ENCODE measurements at regions not wholly inside any gene's neighbourhood (a gene's known extent, or its start where the extent isn't known, plus 50 kb on each side); places are given as distances from the start of the nearest gene placed in this dataset.
A peak's percentile ranks its signal among the peaks of the same experiment; 100 is the strongest.
"Not testable (repeated sequence)": the region's sequence is repeated elsewhere in the genome, so short reads cannot be mapped to it uniquely, and the experiment has no call there.

DNA sequence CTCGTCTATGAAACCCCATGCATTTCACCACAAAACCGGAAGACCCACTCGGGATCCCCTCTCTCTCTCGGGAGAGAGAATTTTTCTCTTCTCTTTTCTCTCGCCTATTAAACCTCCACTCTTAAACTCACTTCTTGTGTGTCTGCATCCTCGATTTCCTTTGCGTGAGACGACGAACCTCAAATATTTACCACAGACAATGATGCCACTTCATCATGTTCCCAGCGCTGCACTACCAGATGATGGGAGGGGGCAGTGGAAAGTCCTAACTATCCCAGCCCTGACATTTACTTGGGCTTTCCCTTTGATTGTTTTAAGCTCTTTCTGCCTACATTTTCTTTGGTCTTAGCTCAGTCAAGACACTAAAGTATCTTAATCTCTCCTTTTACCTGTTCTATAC lies 906.7 kb downstream of the GRID1 start:
- no peak for DNase-seq (ENCODE audit: low read depth)

DNA sequence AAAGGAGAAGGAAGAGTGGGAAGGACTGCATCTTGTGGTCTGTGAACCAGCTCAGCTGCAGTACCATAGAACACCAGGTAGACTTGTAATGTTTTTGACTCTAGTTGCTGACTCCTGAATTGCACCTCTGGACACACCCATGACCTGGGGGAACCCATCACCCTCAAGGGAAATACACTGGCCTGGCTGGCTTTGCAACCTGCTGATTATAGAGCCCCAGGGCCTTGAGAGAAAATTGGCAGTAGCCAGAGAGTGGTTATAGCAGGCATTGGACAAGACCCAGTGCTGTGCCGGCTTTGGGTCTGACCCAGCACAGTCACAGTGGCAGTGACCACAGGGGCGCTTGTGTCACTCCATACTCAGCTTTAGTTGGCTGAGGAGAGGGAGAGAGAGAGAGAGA lies 902.3 kb downstream of the GRID1 start:
- no peak for DNase-seq (ENCODE audit: low read depth)

DNA sequence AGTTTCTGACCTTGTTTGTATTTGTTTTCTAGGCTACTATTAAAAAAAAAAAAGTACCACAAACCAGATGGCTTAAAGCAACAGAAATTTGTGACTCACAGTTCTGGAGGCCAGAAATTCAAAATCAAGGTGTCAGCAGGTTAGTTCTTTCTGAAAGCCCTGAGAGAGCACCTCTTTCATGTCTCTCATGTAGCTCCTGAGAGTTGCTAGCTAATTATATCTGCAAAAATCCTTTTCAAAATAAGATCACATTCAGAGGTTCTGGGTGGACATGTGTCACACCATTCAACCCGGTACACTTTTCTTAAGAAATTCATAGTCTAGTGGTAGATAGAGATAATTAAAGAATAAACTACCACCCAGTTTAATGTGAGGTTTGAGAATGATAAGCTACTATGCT lies 888.6 kb downstream of the GRID1 start:
- DNase-seq (ENCODE audit: low read depth): no peak

DNA sequence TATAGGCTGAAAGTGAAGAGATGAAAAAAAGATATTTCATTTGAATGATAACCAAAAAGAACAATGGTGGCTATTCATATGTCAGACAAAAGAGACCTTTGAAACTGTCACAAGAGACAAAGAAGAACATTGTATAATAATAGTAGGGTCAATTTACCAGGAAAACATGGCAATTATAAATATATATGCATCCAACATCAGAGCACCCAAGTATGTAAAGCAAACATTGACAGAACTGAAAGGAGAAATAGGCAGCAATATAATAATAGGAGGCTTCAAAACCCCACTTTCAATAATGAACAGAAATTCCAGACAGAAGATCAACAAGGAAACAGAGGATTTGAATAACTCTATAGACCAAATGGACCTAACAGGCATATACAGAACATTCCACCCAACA lies 876.2 kb downstream of the GRID1 start:
- DNase-seq (ENCODE audit: low read depth): no peak

DNA sequence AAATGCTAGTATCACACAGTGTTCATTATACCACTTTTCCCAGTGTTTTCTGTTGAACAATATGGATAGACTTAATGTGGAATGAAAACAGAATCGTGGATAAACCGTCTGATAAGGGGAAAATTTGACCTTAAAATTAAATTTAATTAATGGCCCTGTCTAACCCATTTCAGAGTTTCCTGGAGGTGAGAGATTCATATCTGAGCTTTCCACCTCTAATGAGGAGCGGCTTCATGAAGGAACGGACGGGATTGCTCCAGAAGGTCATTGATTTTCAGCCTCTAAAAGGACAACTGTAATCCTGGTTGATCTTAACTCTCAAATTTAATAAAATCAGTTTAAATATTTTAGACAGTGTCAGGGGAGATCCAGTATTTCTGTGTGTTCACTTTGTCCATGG lies 874.9 kb downstream of the GRID1 start:
- DNase-seq (ENCODE audit: low read depth): no peak

DNA sequence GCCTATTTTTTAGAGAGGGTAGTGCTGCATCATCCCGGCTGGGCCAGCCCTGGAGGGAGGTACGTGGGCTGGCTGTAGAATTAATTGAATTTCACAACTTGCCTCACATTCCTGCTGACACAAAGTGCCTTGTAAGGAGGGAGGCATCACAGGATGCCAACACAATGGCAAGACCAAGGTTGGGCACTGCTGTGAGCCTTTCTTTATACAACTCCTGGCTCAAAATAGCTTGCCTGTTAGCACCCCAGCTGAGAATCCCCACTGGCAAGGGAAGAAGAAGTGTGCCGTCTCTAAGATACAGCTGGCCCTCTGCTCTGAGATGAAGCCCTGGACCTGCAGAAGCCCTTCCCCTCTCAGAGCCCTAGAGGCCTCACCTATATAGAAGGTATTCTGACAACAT lies 873.9 kb downstream of the GRID1 start:
- DNase-seq (ENCODE audit: low read depth): no peak

DNA sequence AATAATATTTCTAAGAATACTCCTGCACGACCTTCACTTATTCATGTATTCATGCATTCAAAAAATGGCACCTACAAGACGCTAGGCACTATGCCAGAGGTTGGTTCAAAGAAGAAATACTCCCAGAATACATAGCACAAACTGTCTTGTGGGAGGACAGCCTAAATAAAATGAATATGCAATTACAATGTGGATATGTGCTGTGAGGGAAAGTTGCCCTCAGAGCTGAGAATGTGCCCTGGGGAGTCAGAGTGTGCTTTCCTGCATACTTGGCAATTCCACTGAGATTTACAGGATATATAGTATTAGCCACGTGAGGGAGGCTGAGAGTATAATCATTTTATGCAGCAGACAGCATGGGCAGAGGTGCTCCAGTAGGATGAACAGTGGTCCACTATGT lies 872.9 kb downstream of the GRID1 start:
- DNase-seq (ENCODE audit: low read depth): no peak

DNA sequence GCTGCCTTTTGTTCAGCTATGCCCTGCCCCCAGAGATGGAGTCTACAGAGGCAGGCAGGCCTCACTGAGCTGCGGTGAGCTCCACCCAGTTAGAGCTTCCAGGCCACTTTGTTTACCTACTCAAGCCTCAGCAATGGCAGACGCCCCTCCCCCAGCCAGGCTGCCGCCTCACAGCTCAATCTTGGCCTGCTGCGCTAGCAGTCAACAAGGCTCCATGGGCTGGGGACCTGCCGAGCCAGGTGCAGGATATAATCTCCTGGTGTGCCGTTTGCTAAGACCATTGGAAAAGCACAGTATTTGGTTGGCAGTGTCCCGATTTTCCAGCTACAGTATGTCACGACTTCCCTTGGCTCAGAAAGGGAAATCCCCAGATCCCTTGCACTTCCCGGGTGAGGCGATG lies 862.0 kb downstream of the GRID1 start:
- not testable (repeated sequence) for DNase-seq (ENCODE audit: low read depth)

DNA sequence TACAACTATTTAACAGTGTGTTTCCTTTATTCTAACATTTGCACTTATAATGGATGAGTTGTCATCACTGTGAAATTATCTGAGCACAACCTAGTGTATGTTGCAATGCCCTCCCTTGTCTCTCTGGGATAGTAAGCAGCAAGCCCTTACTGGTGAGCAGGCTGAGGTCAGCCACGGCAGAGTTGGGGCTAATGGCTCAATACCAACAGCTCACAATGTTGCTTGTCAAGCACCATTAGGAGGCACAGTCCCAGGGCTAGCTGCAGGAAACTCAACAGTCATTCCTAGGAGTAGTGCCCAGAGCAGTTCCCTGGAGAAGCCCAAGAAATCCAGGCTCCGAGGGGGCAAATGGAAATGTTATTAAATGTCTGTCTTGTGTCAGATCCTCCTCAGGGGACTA lies 858.4 kb downstream of the GRID1 start:
- DNase-seq (ENCODE audit: low read depth): no peak

DNA sequence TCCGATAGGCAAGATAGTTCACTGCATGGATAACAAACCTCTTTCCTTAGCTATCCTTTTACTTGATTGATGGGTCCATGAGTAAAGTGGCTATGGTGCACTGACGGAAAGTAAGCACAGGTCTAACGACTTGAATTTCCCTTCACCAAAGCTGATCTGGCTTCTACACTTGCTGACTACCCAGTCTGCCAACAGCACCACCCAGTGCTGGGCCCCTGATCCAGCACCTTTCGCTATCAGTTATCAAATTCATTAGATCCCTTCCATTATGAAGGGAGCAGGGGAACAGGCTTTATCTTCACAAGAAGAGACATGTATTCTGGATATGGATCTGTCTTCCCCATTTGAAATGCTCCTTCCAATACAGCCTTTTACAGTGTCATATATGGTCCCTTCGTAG lies 855.9 kb downstream of the GRID1 start:
- DNase-seq (ENCODE audit: low read depth): no peak

DNA sequence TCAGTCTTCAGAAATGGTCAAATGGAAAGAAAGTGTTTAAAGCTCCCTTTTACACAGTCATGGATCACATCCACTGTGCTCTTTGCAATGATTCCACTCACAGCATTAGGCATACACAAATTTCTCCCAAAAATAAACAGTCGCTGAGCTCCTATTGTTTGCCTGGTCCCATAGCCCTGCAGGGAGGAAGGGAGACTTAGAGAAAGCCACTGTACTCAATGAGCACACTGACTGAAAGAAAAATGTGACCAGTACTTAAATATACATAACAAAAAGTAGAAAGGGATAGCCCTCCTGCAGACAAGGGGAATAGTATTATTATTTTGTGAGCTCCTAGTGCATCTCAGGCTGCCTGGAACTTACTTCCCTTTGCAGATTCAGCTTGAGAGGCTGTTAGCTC lies 853.2 kb downstream of the GRID1 start:
- no peak for DNase-seq (ENCODE audit: low read depth)

DNA sequence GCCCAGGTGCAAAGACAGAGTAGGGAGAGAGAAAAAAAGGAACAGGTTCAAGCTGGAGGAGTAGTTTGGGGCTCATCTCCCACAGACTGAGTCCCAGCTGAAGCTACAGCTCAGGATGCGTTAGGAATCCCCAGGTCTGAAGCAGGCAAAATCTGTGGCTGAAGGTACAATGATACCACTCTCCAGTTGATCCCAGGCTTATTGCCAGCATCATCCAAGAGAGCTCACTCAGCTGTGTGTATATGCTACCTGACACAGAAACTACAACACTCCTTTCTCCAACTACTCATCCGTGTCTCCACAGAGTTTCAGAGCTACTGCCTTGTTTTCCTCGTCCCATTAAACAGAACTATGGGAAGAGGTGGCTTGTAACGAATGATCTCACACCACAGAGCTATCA lies 851.3 kb downstream of the GRID1 start:
- no peak for DNase-seq (ENCODE audit: low read depth)

DNA sequence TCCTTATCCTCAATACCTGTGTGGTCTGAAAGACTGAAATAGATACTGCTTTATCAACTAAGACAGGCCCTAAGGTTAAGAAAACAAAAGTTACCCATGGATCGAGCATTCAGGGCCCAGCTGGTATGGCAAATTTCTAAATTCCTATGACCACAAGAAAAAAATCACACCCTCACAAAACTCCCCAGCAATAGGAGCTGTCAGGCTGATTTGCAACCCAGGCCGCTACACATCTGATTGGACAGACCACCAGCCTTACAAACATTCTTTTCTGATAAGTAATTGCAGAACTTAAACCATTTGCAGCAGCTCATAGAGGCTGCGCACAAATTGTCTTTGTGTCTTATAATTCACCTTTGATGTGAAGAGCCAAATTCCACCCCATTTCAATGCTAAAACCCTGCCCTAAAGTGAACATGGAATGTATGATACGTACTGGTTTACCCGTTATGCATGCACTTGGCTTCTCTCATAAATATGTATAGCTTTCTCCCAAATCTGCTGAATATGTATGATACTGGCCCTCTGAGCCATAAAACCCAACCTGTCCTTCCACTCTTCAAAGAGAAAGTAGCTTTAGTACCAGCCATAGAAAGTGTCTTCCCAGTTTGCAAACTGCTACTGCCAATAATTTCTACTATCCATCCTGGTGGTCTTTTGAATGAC lies 842.5 kb downstream of the GRID1 start:
- DNase-seq (ENCODE audit: low read depth): no peak

DNA sequence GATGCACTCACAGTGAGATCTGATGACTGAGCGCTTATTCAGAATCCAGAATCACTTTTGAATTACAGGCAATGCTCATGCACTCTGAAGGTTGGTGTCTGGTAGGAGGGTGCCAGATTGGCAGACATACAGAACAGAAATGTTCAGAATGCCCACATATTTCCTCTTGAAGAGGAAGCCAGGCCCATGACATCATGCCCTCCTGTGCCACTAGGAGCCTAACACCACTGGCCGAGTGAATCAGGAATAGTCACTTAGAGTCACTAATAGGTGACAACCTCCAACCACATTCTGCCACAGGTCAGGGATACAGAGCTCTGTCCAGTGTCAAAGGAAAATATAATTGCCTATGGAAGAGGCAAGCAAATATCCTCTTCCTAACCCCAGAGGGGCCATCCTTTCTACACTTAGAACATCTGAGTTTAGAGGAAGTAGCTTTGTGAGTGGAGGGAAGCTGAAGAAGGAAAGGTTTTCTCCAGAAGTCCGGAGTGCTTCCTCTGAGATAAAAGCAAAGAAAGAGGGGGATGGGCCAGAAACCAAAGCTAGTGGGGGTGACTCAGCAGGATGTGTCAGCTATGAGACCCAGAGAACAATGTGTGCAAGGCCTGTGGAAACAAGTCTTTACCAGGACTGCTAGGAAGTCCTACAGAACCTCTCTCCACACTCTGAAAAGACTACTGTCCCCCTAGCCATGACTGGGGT lies 838.8 kb downstream of the GRID1 start:
- peak; percentile 4 for DNase-seq (ENCODE audit: low read depth)

DNA sequence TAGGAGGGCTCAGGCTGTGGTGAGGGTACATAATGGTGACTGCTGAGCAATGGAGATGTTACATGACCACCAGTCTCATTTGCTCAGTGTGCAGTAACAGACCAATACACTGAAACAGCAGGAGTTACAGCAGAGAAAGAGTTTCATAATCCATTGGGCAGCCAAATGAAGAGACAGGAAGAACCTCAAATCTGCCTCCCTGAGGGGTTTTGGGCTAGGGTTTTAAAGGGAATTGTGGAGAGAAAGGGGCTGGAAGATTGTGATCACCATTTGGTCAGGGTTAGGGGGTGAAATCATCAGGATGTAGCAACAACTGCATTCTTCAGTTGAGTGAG lies 838.3 kb downstream of the GRID1 start:
- no peak for DNase-seq (ENCODE audit: low read depth)

DNA sequence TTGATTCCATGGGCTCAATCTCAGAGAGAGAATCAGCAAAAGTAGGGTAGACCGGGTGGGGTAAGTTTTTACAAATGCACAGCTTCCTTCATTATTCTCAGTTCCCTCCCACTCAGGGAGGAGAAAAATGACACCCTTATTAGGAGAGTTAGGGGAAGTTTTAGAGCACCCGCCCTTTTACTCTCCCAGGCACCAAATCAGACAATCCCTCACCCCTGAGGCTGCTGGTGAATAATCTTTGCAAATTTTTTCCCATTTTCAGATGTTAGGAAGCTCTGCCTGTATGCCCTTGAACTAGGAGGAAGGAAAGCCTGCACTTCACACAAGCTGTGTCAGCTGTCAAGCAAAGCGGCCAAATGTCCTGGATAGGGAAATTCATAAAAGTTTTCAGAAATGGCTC lies 834.9 kb downstream of the GRID1 start:
- DNase-seq (ENCODE audit: low read depth): no peak

DNA sequence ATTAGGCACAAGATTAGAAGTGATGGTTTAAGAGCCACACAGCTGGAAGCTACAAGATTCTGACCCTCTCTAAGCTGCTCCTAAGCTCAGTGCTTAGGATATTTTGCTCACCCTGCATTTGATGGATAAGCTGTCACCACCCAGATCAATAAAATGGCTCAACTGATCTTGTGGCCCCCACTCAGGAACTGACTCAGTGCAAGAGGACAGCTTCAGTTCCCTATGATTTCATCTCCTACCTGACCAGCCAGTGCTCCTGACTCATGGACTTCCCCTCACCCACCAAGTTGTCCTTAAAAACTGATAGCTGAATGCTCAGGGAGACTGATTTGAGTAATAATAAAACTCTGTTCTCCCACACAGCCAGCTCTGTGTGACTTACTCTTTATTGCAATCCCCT lies 833.8 kb downstream of the GRID1 start:
- DNase-seq (ENCODE audit: low read depth): no peak

DNA sequence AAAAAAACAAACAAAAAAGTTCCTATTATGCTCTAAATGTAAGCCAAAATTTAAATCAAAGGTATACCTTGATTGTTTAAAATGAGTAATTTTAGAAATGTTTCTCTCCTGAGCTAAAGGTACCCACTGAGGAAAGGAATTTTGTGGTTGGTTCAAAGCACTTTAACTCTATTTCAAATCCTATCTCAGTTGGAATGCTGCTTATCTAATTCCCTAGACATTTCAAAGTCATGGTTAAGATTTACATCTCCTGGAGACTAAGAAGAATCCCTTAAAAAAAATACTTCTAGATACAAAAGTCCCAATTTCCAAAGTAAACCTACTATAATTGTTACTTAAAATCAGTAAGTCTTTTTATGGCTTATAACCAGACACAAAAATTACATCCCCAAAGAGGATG lies 830.7 kb downstream of the GRID1 start:
- DNase-seq (ENCODE audit: low read depth): no peak

DNA sequence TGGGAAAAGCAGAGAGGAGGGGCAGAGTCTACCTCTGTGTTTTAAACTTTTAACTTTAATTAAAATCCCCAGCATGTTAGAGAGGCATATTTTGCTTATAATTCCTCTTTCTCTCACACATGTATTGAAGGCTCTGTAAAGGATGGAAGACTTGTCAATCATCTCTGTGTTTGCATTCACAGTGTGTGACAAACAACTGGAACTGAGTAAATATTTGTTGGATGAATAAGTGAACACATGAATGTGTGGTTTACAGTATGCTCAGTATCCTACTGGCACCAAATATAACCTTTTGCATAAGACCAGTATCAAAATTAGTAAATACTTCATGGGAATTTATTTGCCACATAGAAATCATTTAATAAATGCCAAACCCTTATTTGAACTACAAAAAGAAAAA lies 829.0 kb downstream of the GRID1 start:
- no peak for DNase-seq (ENCODE audit: low read depth)

DNA sequence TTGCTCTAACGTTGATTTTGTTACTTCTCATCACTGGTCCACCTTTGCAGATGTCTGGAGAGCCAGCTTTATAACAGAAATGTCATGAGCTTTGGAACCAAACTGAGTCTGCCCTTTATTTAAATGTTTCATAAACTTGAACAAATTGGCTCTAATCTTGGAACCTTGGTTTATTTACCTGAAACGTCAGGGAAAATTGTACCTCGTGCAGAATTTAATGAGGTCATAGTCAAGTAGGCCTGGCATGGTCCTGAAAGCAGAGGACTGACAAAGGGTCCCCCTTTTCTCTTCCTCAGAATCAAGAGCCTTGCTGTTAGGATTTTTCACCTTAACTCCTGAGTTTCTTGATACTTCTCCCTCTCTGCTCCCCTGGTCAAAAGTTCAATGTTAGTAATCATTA lies 828.0 kb downstream of the GRID1 start:
- DNase-seq (ENCODE audit: low read depth): no peak

DNA sequence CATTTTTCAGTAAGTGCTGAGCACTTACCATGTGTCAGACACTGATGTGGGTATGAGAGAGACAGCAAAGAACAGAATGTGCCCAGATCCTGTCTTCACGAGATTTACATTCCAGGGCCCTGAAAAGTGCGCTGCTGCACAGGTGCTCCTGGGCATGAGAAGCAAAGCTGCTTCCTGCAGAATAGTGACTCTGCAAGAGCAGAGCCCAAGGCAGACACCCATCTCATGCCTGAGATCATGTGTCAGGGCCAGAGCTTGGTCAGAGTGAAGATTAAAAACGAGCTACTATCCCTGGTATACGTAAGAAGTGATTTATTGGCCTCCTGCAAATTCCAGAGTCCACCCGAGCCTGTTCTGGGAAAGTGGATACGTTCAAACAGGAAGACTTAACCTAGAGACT lies 824.4 kb downstream of the GRID1 start:
- DNase-seq (ENCODE audit: low read depth): no peak

DNA sequence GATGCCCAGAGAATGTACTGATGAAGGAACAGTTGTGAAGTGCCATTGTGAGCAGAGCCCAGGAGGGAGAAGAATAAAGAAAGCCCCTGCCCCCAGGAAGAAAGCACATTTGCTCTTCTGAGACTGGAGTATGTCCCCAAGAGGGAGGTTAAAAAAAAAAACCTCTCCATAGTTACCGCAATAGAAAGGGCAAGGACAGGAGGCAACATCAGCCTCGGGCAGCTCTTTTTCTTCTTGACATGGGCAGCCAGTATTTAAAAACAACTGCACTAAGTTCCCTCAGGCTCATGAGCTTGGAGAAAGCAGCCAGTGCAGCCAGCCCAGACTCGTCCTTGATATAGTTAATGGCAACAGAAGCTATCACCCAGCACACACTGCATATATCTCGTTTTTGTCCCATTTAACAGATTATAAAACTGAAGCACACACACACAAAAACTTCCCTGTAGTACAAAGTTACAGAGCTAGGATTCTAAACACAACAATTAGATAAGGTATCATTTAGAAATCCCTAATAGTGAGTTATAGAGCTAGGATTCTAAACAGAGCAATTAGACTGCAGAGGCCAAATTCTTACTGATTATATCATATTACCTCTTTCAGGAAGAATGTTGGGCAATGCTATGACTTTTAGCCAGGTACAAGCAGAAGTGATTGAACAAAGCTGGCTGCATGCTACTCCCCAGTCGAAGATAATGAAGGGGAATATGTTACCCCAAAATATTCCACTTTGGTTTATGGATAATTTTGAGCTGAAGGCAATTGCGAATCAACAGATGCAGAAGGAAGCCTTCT lies 823.5 kb downstream of the GRID1 start:
- no peak for DNase-seq (ENCODE audit: low read depth)

DNA sequence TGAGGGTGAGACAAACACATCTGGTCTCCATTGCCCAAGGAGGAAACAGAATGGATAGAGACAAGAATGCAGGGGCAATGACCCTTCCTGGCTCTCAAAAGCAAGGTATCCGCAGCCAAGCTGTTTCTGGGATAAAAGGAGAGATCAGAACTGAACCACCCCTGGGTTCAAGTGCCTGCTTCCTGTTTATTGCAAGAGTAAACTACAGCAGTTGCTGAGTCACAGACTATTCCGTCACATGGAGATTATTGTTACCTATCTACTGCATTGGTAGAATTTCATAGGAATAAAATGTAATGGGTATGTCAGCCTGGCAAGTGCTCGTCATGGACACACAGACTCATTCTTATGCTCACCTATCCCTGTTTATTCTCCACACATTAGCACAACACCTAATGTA lies 821.6 kb downstream of the GRID1 start:
- no peak for DNase-seq (ENCODE audit: low read depth)

DNA sequence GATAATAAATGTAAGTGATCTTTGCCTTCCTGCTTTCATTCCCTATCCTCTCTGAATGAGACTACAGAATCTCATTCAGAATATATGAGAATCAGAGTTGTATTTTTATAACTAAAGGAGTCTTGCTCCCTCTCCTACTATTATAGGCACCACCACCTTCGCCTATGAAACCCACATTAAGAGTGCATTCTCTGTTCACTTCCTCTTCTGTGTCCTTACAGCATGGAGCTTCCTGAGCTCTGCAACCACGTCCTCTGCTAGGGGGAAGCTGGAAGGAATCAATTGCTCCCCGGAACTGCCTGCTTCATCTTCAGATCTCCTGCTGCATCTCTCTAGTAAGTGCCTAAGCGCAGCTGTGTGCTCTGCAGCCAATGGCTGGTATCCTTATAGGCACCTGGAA lies 820.7 kb downstream of the GRID1 start:
- no peak for DNase-seq (ENCODE audit: low read depth)

Data from iris pigment epithelial cell (primary cell).